CD14-positive monocyte (primary cell): ENCODE measurements at regions not wholly inside any gene's neighbourhood (a gene's known extent, or its start where the extent isn't known, plus 50 kb on each side); places are given as distances from the start of the nearest gene placed in this dataset.

ENCODE experiments used
- DNase-seq, 3 donors: peaks; one replicate each; pipeline ENCODE4 v3.0.0-alpha.2; 2011 to 2022
- H2AFZ ChIP-seq: 2 replicates; pipeline ENCODE4 v1.6.0; 2012; ENCODE audit warnings: mild to moderate bottlenecking, low read depth, low read length, inconsistent platforms; ENCODE audit not compliant: insufficient read depth, poor library complexity, severe bottlenecking
- H3K27ac ChIP-seq, 2 donors: 1 replicate in 1 of 2; 2 replicates in 1 of 2; pipeline ENCODE4 v1.5.1; 2012 to 2013; ENCODE audit warnings: low read length in 2 of 2, control low read depth in 1 of 2, inconsistent platforms in 1 of 2, low read depth in 1 of 2, mild to moderate bottlenecking in 1 of 2
- H3K27me3 ChIP-seq, 2 donors: one replicate each; pipeline versions ENCODE4 v1.6.0 to v1.6.1; 2011 to 2013; ENCODE audit warnings: low read length in 2 of 2; ENCODE audit not compliant: control insufficient read depth in 2 of 2, insufficient read depth in 2 of 2
- H3K36me3 ChIP-seq, 2 donors: replicated peaks in 1 of 2; 1 replicate in 1 of 2; 2 replicates in 1 of 2; pipeline versions ENCODE4 v1.5.1 to v1.6.1; 2012 to 2013; ENCODE audit warnings: low read length in 2 of 2, control low read depth in 1 of 2, inconsistent platforms in 1 of 2, mild to moderate bottlenecking in 1 of 2; ENCODE audit not compliant: insufficient read depth in 2 of 2, control insufficient read depth in 1 of 2
- H3K4me1 ChIP-seq, 2 donors: 1 replicate in 1 of 2; 2 replicates in 1 of 2; pipeline versions ENCODE4 v1.5.1 to v1.6.1; 2012 to 2013; ENCODE audit warnings: low read length in 2 of 2, control low read depth in 1 of 2, inconsistent platforms in 1 of 2, mild to moderate bottlenecking in 1 of 2, moderate library complexity in 1 of 2; ENCODE audit not compliant: insufficient read depth in 2 of 2, control insufficient read depth in 1 of 2
- H3K4me2 ChIP-seq: replicated peaks from 2 replicates; pipeline ENCODE3; 2012; ENCODE audit warnings: low read length, moderate library complexity, mild to moderate bottlenecking; ENCODE audit not compliant: poor library complexity, severe bottlenecking; ENCODE audit errors: extremely low read depth
- H3K4me3 ChIP-seq, 3 experiments: fragments of 200-600 bp in 1 of 3; sonication (generic) in 1 of 3; replicated peaks in 1 of 3; 1 replicate in 2 of 3; 2 replicates in 1 of 3; pipeline ENCODE4 v1.5.1; 2011 to 2013; ENCODE audit warnings: low read length in 3 of 3, mild to moderate bottlenecking in 3 of 3, control low read depth in 2 of 3, low read depth in 2 of 3, inconsistent platforms in 1 of 3, moderate library complexity in 1 of 3
- H3K79me2 ChIP-seq: 2 replicates; pipeline ENCODE4 v1.6.0; 2012; ENCODE audit warnings: mild to moderate bottlenecking, control low read depth, inconsistent platforms, low read length, moderate library complexity; ENCODE audit not compliant: insufficient read depth
- H3K9ac ChIP-seq: 2 replicates; pipeline ENCODE4 v1.6.0; 2017; ENCODE audit warnings: low read length, mild to moderate bottlenecking; ENCODE audit not compliant: insufficient read depth, poor library complexity, severe bottlenecking
- H3K9me3 ChIP-seq, 2 donors: replicated peaks in 1 of 2; 1 replicate in 1 of 2; 2 replicates in 1 of 2; pipeline versions ENCODE4 v1.5.1 to v1.6.1; 2012 to 2013; ENCODE audit warnings: low read length in 2 of 2, control low read depth in 1 of 2; ENCODE audit not compliant: control insufficient read depth in 1 of 2, insufficient read depth in 1 of 2
- H4K20me1 ChIP-seq: 2 replicates; pipeline ENCODE4 v1.6.0; 2012; ENCODE audit warnings: mild to moderate bottlenecking, low read length, control low read depth, moderate library complexity; ENCODE audit not compliant: insufficient read depth
- H3K27ac Mint-ChIP-seq, 7 donors: one replicate each; pipeline ENCODE4 v1.8.0; 2020; ENCODE audit warnings: mild to moderate bottlenecking in 7 of 7, mixed read lengths in 7 of 7, moderate library complexity in 6 of 7, inconsistent platforms in 2 of 7
- H3K27me3 Mint-ChIP-seq, 3 donors: one replicate each; pipeline ENCODE4 v1.8.0; 2021 to 2022; ENCODE audit warnings: low read depth in 3 of 3, mild to moderate bottlenecking in 3 of 3, mixed read lengths in 3 of 3, moderate library complexity in 3 of 3, inconsistent platforms in 1 of 3
- H3K36me3 Mint-ChIP-seq, 2 donors: one replicate each; pipeline ENCODE4 v1.8.0; 2020; ENCODE audit warnings: mixed read lengths in 2 of 2, inconsistent platforms in 1 of 2, mild to moderate bottlenecking in 1 of 2
- H3K4me1 Mint-ChIP-seq: one replicate; pipeline ENCODE4 v1.8.0; 2020; ENCODE audit warnings: mild to moderate bottlenecking, mixed read lengths
- H3K4me3 Mint-ChIP-seq, 2 donors: one replicate each; pipeline ENCODE4 v1.8.0; 2020; ENCODE audit warnings: mild to moderate bottlenecking in 2 of 2, mixed read lengths in 2 of 2, moderate library complexity in 1 of 2
- H3K9me3 Mint-ChIP-seq, 7 donors: one replicate each; pipeline ENCODE4 v1.8.0; 2020 to 2022; ENCODE audit warnings: mixed read lengths in 7 of 7, mild to moderate bottlenecking in 6 of 7, moderate library complexity in 6 of 7, inconsistent platforms in 2 of 7
- CTCF ChIP-seq: fragments of 200-600 bp; IDR thresholded peaks from one replicate; pipeline ENCODE4 v1.8.0; 2022; ENCODE audit warnings: antibody characterized with exemption, mild to moderate bottlenecking
- WGBS: methylation state at CpG from one replicate; pipeline ENCODE4 v1.1.5; 2013; ENCODE audit warnings: missing lambda C conversion rate; ENCODE audit not compliant: insufficient coverage; 5-methylcytosine and 5-hydroxymethylcytosine counted together
- intact Hi-C, 2 donors: fragments of 100-400 bp; cut with micrococcal nuclease; formaldehyde crosslinking; loops; one replicate each; pipeline versions ENCODE4 v1.15.0 to v1.15.1; 2023

- H3K4me3 Mint-ChIP-seq = no peak overlapping the region
- no peaks in the 10 kb centered on the region for H3K27me3 ChIP-seq
- H3K36me3 Mint-ChIP-seq = no peaks in the 10 kb centered on the region
- H2AFZ ChIP-seq = no peak overlapping the region
- intact Hi-C loops = no loop called here
- no peak overlapping the region for H3K27ac ChIP-seq
- WGBS = 71% methylated on average over 3 of the region's 4 CpGs
- no peaks in the 10 kb centered on the region for H3K4me1 Mint-ChIP-seq
- H4K20me1 ChIP-seq = no peaks in the 10 kb centered on the region
- H3K4me1 ChIP-seq = no peaks in the 10 kb centered on the region
- H3K9ac ChIP-seq = no peak overlapping the region
- no peak overlapping the region for H3K27ac Mint-ChIP-seq
- no peaks in the 10 kb centered on the region for H3K36me3 ChIP-seq
- H3K4me2 ChIP-seq = no peak overlapping the region
- TF ChIP-seq CTCF = no peak
- H3K9me3 Mint-ChIP-seq = peaks cover 1 to 5% (median 3%) of the 10 kb centered on the region in 7 donors
- H3K79me2 ChIP-seq = no peaks in the 10 kb centered on the region
- H3K9me3 ChIP-seq = peaks cover 3 to 4% of the 10 kb centered on the region in 2 donors
- no peak for DNase-seq
- peaks cover 0 to 1% (median 0%) of the 10 kb centered on the region in 3 donors for H3K27me3 Mint-ChIP-seq
- no peak overlapping the region for H3K4me3 ChIP-seq
These were observed 349.1 kb downstream of the SEC16B start for GRCh38 chr1:177620636-177621190.

GRCh38 chr1:177615251-177615650 lies 354.6 kb downstream of the SEC16B start:
- Histone ChIP-seq H3K27ac (no peak overlapping the region), H3K9me3 (peaks cover 0 to 3% of the 10 kb centered on the region in 2 donors), H3K4me2 (no peak overlapping the region), H3K9ac (no peak overlapping the region), H3K27me3 (no peaks in the 10 kb centered on the region), H3K79me2 (no peaks in the 10 kb centered on the region), H2AFZ (no peak overlapping the region), H4K20me1 (no peaks in the 10 kb centered on the region), H3K36me3 (no peaks in the 10 kb centered on the region), H3K4me3 (no peak overlapping the region), H3K4me1 (no peaks in the 10 kb centered on the region)
- H3K9me3 Mint-ChIP-seq = peaks cover 0 to 5% (median 0%) of the 10 kb centered on the region in 7 donors
- no peaks in the 10 kb centered on the region for H3K36me3 Mint-ChIP-seq
- no peaks in the 10 kb centered on the region for H3K27me3 Mint-ChIP-seq
- no peak overlapping the region for H3K27ac Mint-ChIP-seq
- DNase-seq = no peak
- TF ChIP-seq CTCF = no peak
- no peaks in the 10 kb centered on the region for H3K4me1 Mint-ChIP-seq
- H3K4me3 Mint-ChIP-seq = no peak overlapping the region
- 88% methylated on average over 1 of the region's 3 CpGs for WGBS
- intact Hi-C loops = no loop called here
